ENCODE measurements at regions not wholly inside any gene's neighbourhood (a gene's known extent, or its start where the extent isn't known, plus 50 kb on each side); places are given as distances from the start of the nearest gene placed in this dataset.

DNA sequence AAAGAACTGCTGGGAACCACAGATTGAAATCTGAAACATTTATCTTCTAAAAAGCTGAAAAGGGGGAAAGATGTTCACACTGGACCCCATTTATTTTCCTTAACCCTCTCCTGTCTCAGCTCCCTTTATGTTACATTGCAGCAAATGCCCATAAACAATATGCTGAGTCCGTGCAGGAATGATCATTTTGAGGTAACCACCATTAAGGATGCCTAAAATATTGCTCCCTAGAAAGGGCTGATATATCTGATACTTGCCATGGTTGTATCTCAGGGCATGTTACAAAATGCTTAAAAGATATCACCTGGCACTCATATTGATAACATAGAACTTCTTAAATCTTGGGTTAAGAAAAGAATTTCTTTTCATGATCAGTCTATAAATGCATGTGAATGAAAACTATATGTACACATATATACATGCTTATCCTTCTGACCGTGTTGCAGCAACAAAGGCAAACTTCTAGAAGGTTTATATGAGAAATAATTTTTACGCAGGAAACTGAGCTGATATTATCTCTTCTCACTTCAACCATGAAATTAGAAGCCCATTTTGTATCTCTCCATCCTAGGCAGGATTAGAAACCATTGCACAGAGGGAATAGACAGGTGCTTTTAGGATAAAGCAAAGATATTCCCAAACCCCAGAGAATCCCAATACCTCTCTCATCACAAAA, 362.7 kb upstream of the SLC30A5 start (continued):
- TF ChIP-seq SIN3A (IDR thresholded peaks at IDR 0.05; ENCODE audit: low read depth) (no peak), POLR2A (IDR thresholded peaks at IDR 0.05; ENCODE audit: borderline replicate concordance, extremely low read depth, insufficient read depth, insufficient read length) (no peak), YY1 (IDR thresholded peaks at IDR 0.05; ENCODE audit: extremely low read depth, insufficient replicate concordance, low read depth, low read length) (no peak)
- TF ChIP-seq, protein P1, sequence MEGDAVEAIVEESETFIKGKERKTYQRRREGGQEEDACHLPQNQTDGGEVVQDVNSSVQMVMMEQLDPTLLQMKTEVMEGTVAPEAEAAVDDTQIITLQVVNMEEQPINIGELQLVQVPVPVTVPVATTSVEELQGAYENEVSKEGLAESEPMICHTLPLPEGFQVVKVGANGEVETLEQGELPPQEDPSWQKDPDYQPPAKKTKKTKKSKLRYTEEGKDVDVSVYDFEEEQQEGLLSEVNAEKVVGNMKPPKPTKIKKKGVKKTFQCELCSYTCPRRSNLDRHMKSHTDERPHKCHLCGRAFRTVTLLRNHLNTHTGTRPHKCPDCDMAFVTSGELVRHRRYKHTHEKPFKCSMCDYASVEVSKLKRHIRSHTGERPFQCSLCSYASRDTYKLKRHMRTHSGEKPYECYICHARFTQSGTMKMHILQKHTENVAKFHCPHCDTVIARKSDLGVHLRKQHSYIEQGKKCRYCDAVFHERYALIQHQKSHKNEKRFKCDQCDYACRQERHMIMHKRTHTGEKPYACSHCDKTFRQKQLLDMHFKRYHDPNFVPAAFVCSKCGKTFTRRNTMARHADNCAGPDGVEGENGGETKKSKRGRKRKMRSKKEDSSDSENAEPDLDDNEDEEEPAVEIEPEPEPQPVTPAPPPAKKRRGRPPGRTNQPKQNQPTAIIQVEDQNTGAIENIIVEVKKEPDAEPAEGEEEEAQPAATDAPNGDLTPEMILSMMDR (IDR thresholded peaks at IDR 0.05 in 2 of 3, conservative IDR thresholded peaks at IDR 0.05 in 1 of 3; ENCODE audit: borderline replicate concordance in 1 of 3, insufficient read depth in 1 of 3, low read depth in 2 of 3, low read length in 2 of 3), result no peak
- TF ChIP-seq, protein P2, sequence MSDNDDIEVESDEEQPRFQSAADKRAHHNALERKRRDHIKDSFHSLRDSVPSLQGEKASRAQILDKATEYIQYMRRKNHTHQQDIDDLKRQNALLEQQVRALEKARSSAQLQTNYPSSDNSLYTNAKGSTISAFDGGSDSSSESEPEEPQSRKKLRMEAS (IDR thresholded peaks at IDR 0.05), result no peak

DNA sequence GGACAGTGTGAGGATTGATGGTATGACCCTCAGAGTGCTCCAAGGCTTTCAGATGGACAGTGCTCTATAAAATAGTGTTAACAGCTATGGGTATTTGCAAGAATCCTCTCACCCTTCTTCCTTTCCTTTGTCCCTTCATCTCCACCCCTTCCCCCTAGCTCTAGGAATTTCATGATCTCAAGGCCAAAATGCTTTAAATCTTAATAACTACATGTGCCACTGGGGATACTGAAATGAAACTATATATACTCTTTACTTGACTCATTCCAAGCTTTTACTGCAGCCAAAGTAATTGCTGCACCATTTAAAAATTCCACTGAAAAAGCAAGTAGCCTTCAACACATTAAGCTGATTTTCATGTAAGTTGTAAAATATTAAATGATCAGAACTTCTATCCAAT, 361.6 kb upstream of the SLC30A5 start:
- ChIA-PET POLR2A (no interaction called here), RAD21 (ENCODE audit: low non-redundant PET in 1 of 2, low total read pairs in 2 of 2, uncharacterized antibody in 2 of 2, unreplicated experiment in 2 of 2) (no interaction called here), CTCF (no interaction called here)
- intact Hi-C loops (cut with micrococcal nuclease), result loop anchor here (5.0 kb wide), 1 partner anchor 45 kb away; no protein-coding TSS in a partner anchor
- H4K20me1 ChIP-seq (ENCODE audit: insufficient read depth), result no peaks in the 10 kb centered on the region
- no peaks in the 10 kb centered on the region for H3K9me2 ChIP-seq (ENCODE audit: insufficient read depth)
- no peak overlapping the region for H3K9ac ChIP-seq (ENCODE audit: low read length)
- no peaks in the 10 kb centered on the region for H3K4me1 ChIP-seq (ENCODE audit: control insufficient read depth in 1 of 2, insufficient read depth in 2 of 2, low read length in 2 of 2)
- no peak overlapping the region for H3K4me2 ChIP-seq (ENCODE audit: low read length)
- no peak overlapping the region for H3K27ac ChIP-seq (ENCODE audit: low read depth, low read length)
- DNase-seq (ENCODE audit: low read depth, low spot score) (no peak), ATAC-seq (no peak)
- no TSS peak for BruUV-seq (replicated peaks)
- no peaks in the 10 kb centered on the region for H3K9me3 ChIP-seq (ENCODE audit: control insufficient read depth in 1 of 2, insufficient read depth in 1 of 2, low read depth in 1 of 2, low read length in 2 of 2)
- H3K4me3 ChIP-seq (replicated peaks in 1 of 2; ENCODE audit: low read depth in 1 of 2, low read length in 2 of 2), result no peak overlapping the region
- no peaks in the 10 kb centered on the region for H3K27me3 ChIP-seq (ENCODE audit: insufficient read depth, low read length)
- H2AFZ ChIP-seq (ENCODE audit: low read depth, low read length, poor library complexity, severe bottlenecking), result no peak overlapping the region
- no peaks in the 10 kb centered on the region for H3K79me2 ChIP-seq (ENCODE audit: insufficient read depth, low read length)
- H3K36me3 ChIP-seq (ENCODE audit: control insufficient read depth in 1 of 2, insufficient read depth in 2 of 2, low read length in 2 of 2), result no peaks in the 10 kb centered on the region
- TF ChIP-seq POLR2A (IDR thresholded peaks at IDR 0.05; ENCODE audit: borderline replicate concordance, extremely low read depth, insufficient read depth, insufficient read length), result no peak
- TF ChIP-seq, protein P3, sequence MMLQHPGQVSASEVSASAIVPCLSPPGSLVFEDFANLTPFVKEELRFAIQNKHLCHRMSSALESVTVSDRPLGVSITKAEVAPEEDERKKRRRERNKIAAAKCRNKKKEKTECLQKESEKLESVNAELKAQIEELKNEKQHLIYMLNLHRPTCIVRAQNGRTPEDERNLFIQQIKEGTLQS (IDR thresholded peaks at IDR 0.05), result no peak
- TF ChIP-seq EZH2phosphoT487 (IDR thresholded peaks at IDR 0.05; ENCODE audit: borderline replicate concordance), result no peak
- TF ChIP-seq, protein P1 (IDR thresholded peaks at IDR 0.05 in 2 of 3, conservative IDR thresholded peaks at IDR 0.05 in 1 of 3; ENCODE audit: borderline replicate concordance in 1 of 3, insufficient read depth in 1 of 3, low read depth in 2 of 3, low read length in 2 of 3), result no peak
- TF ChIP-seq SIN3A (IDR thresholded peaks at IDR 0.05; ENCODE audit: low read depth), result no peak
- no peak for TF ChIP-seq SP1 (IDR thresholded peaks at IDR 0.05; ENCODE audit: low read depth)
- TF ChIP-seq SRF (IDR thresholded peaks at IDR 0.05; ENCODE audit: low read depth), result no peak
- TF ChIP-seq, protein P4, sequence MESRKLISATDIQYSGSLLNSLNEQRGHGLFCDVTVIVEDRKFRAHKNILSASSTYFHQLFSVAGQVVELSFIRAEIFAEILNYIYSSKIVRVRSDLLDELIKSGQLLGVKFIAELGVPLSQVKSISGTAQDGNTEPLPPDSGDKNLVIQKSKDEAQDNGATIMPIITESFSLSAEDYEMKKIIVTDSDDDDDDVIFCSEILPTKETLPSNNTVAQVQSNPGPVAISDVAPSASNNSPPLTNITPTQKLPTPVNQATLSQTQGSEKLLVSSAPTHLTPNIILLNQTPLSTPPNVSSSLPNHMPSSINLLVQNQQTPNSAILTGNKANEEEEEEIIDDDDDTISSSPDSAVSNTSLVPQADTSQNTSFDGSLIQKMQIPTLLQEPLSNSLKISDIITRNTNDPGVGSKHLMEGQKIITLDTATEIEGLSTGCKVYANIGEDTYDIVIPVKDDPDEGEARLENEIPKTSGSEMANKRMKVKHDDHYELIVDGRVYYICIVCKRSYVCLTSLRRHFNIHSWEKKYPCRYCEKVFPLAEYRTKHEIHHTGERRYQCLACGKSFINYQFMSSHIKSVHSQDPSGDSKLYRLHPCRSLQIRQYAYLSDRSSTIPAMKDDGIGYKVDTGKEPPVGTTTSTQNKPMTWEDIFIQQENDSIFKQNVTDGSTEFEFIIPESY (IDR thresholded peaks at IDR 0.05; ENCODE audit: extremely low read depth, insufficient replicate concordance, low read length), result no peak
- no peak for TF ChIP-seq JUND (IDR thresholded peaks at IDR 0.05)
- no peak for TF ChIP-seq CBX3 (IDR thresholded peaks at IDR 0.05; ENCODE audit: low read depth)
- TF ChIP-seq ZFX (IDR thresholded peaks at IDR 0.05), result no peak

Measured in HCT116 (cell line).